Mucosa of rectum (tissue), 2 donors: ENCODE measurements at regions not wholly inside any gene's neighbourhood (a gene's known extent, or its start where the extent isn't known, plus 50 kb on each side); places are given as distances from the start of the nearest gene placed in this dataset.

Experiments
- H3K27ac ChIP-seq, 2 donors: one replicate each; pipeline ENCODE4 v1.7.0; 2013; ENCODE audit warnings: inconsistent platforms in 2 of 2, low read depth in 2 of 2, low read length in 2 of 2
- H3K27me3 ChIP-seq, 2 donors: one replicate each; pipeline ENCODE4 v1.7.0; 2013; ENCODE audit warnings: low read length in 2 of 2; ENCODE audit not compliant: control insufficient read depth in 2 of 2, insufficient read depth in 2 of 2
- H3K36me3 ChIP-seq, 2 donors: one replicate each; pipeline ENCODE4 v1.7.0; 2013; ENCODE audit warnings: low read length in 2 of 2; ENCODE audit not compliant: control insufficient read depth in 2 of 2, insufficient read depth in 2 of 2
- H3K4me1 ChIP-seq, 2 donors: one replicate each; pipeline ENCODE4 v1.7.0; 2013; ENCODE audit warnings: low read length in 2 of 2, mild to moderate bottlenecking in 1 of 2; ENCODE audit not compliant: control insufficient read depth in 2 of 2, insufficient read depth in 2 of 2
- H3K4me3 ChIP-seq, 2 donors: one replicate each; pipeline ENCODE4 v1.7.0; 2013; ENCODE audit warnings: low read length in 2 of 2
- H3K9ac ChIP-seq, 2 donors: one replicate each; pipeline ENCODE4 v1.7.0; 2013; ENCODE audit warnings: low read length in 2 of 2, low read depth in 1 of 2, mild to moderate bottlenecking in 1 of 2
- H3K9me3 ChIP-seq, 2 donors: one replicate each; pipeline ENCODE4 v1.7.0; 2013; ENCODE audit warnings: low read length in 2 of 2; ENCODE audit not compliant: control insufficient read depth in 2 of 2
- donor health status: healthy.
- donor health status: Normal muscosa, but diverticular disease.

- H3K27me3 ChIP-seq = no peaks in the 10 kb centered on the region
- H3K9me3 ChIP-seq = no peaks in the 10 kb centered on the region
- peak overlapping the region; percentile 60 to 78 for H3K27ac ChIP-seq
- peaks cover 24 to 39% of the 10 kb centered on the region in 2 donors for H3K4me1 ChIP-seq
- no peaks in the 10 kb centered on the region for H3K36me3 ChIP-seq
- peak overlapping the region in 1 of 2 donors; percentile 53 for H3K4me3 ChIP-seq
- H3K9ac ChIP-seq = peak overlapping the region in 1 of 2 donors; percentile 33
Observed at GRCh38 chr11:130645843-130646197, 197.4 kb downstream of the ADAMTS15 start.

- Histone ChIP-seq H3K4me1 (peaks cover 24 to 44% of the 10 kb centered on the region in 2 donors), H3K9ac (no peak overlapping the region), H3K27me3 (no peaks in the 10 kb centered on the region), H3K27ac (no peak overlapping the region), H3K4me3 (no peak overlapping the region), H3K36me3 (no peaks in the 10 kb centered on the region), H3K9me3 (no peaks in the 10 kb centered on the region)
Observed at GRCh38 chr11:130646881-130647280, 198.4 kb downstream of the ADAMTS15 start.

GRCh38 chr11:130647371-130647770 is 198.9 kb downstream of the ADAMTS15 start:
- H3K27ac ChIP-seq = no peak overlapping the region
- no peaks in the 10 kb centered on the region for H3K9me3 ChIP-seq
- H3K4me3 ChIP-seq = no peak overlapping the region
- peaks cover 24 to 44% of the 10 kb centered on the region in 2 donors for H3K4me1 ChIP-seq
- H3K36me3 ChIP-seq = no peaks in the 10 kb centered on the region
- H3K9ac ChIP-seq = no peak overlapping the region
- H3K27me3 ChIP-seq = no peaks in the 10 kb centered on the region

GRCh38 chr11:130649801-130650200 is 201.4 kb downstream of the ADAMTS15 start:
- H3K4me1 ChIP-seq = peaks cover 13 to 38% of the 10 kb centered on the region in 2 donors
- H3K27ac ChIP-seq = peak overlapping the region in 1 of 2 donors; percentile 20

GRCh38 chr11:130650456-130651030 is 202.1 kb downstream of the ADAMTS15 start:
- Histone ChIP-seq H3K9ac (no peak overlapping the region), H3K4me1 (peaks cover 7 to 31% of the 10 kb centered on the region in 2 donors), H3K27ac (peak overlapping the region in 1 of 2 donors; percentile 20), H3K27me3 (no peaks in the 10 kb centered on the region), H3K9me3 (no peaks in the 10 kb centered on the region), H3K36me3 (no peaks in the 10 kb centered on the region), H3K4me3 (no peak overlapping the region)

More at GRCh38 chr11:130649801-130650200, 201.4 kb downstream of the ADAMTS15 start:
- Histone ChIP-seq H3K9me3 (no peaks in the 10 kb centered on the region), H3K9ac (no peak overlapping the region), H3K27me3 (no peaks in the 10 kb centered on the region), H3K36me3 (no peaks in the 10 kb centered on the region), H3K4me3 (no peak overlapping the region)

- Histone ChIP-seq H3K9ac (no peak overlapping the region), H3K4me1 (peaks cover 4 to 27% of the 10 kb centered on the region in 2 donors), H3K4me3 (no peak overlapping the region), H3K36me3 (no peaks in the 10 kb centered on the region), H3K9me3 (peaks cover 0 to 2% of the 10 kb centered on the region in 2 donors), H3K27ac (no peak overlapping the region), H3K27me3 (no peaks in the 10 kb centered on the region)
Observed at GRCh38 chr11:130651066-130651855, 202.8 kb downstream of the ADAMTS15 start.

GRCh38 chr11:130652671-130653335 is 204.4 kb downstream of the ADAMTS15 start:
- Histone ChIP-seq H3K27ac (no peak overlapping the region), H3K36me3 (no peaks in the 10 kb centered on the region), H3K4me1 (peaks cover 4 to 19% of the 10 kb centered on the region in 2 donors), H3K4me3 (no peak overlapping the region), H3K27me3 (no peaks in the 10 kb centered on the region), H3K9me3 (peaks cover 0 to 3% of the 10 kb centered on the region in 2 donors), H3K9ac (no peak overlapping the region)

- Histone ChIP-seq H3K9ac (no peak overlapping the region), H3K4me1 (peaks cover 4 to 19% of the 10 kb centered on the region in 2 donors), H3K4me3 (no peak overlapping the region), H3K27ac (peak overlapping the region in 1 of 2 donors; percentile 30), H3K36me3 (no peaks in the 10 kb centered on the region), H3K9me3 (peaks cover 0 to 3% of the 10 kb centered on the region in 2 donors), H3K27me3 (no peaks in the 10 kb centered on the region)
Observed at GRCh38 chr11:130653838-130654636, 205.6 kb downstream of the ADAMTS15 start.

GRCh38 chr11:130655300-130655699 is 206.9 kb downstream of the ADAMTS15 start:
- H3K4me1 ChIP-seq = peaks cover 4 to 19% of the 10 kb centered on the region in 2 donors
- no peaks in the 10 kb centered on the region for H3K36me3 ChIP-seq
- peaks cover 0 to 3% of the 10 kb centered on the region in 2 donors for H3K9me3 ChIP-seq
- H3K27me3 ChIP-seq = no peaks in the 10 kb centered on the region
- H3K4me3 ChIP-seq = no peak overlapping the region
- H3K27ac ChIP-seq = no peak overlapping the region
- no peak overlapping the region for H3K9ac ChIP-seq
